Stomach smooth muscle (tissue), 2 donors: ENCODE measurements at regions not wholly inside any gene's neighbourhood (a gene's known extent, or its start where the extent isn't known, plus 50 kb on each side); places are given as distances from the start of the nearest gene placed in this dataset.

Source experiments
- H3K27ac ChIP-seq: one replicate; pipeline ENCODE4 v1.7.0; 2013; ENCODE audit warnings: mild to moderate bottlenecking, low read length, inconsistent platforms
- H3K27me3 ChIP-seq, 2 donors: one replicate each; pipeline ENCODE4 v1.7.0; 2013; ENCODE audit warnings: low read length in 2 of 2; ENCODE audit not compliant: insufficient read depth in 2 of 2, control insufficient read depth in 1 of 2
- H3K36me3 ChIP-seq, 2 donors: one replicate each; pipeline ENCODE4 v1.7.0; 2013; ENCODE audit warnings: low read length in 2 of 2; ENCODE audit not compliant: control insufficient read depth in 2 of 2, insufficient read depth in 2 of 2
- H3K4me1 ChIP-seq: one replicate; pipeline ENCODE4 v1.7.0; 2013; ENCODE audit warnings: low read length; ENCODE audit not compliant: control insufficient read depth, insufficient read depth
- H3K4me3 ChIP-seq, 2 donors: one replicate each; pipeline ENCODE4 v1.7.0; 2013; ENCODE audit warnings: low read length in 2 of 2
- H3K9ac ChIP-seq, 2 donors: one replicate each; pipeline ENCODE4 v1.7.0; 2013; ENCODE audit warnings: low read length in 2 of 2, mild to moderate bottlenecking in 1 of 2
- H3K9me3 ChIP-seq, 2 donors: one replicate each; pipeline ENCODE4 v1.7.0; 2013; ENCODE audit warnings: low read length in 2 of 2; ENCODE audit not compliant: control insufficient read depth in 2 of 2
- donor health status: healthy.
- donor health status: Pancreatic carcinoma.

GRCh38 chr15:39304931-39305728 lies 275.7 kb upstream of the THBS1 start:
- no peaks in the 10 kb centered on the region for H3K36me3 ChIP-seq

DNA sequence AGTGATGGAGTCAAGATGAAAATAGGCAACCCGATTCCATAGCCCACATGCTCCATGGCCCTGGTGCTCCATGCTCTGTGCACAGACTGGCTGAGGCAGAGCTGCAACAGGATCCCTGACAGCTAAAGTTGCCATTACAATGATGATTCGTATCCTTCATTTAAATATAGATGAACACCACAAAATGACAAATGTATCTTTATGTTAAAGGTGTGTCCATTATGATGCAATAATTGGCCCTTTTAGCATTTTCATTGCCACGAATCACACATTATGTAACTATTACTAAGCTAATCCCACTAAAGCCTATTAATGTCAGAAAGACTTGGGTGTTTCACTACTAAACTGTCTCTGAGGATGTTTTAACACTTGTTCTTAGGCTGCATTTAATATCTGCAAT lies 270.2 kb upstream of the THBS1 start:
- Histone ChIP-seq H3K9ac (no peak overlapping the region), H3K9me3 (no peaks in the 10 kb centered on the region), H3K27ac (no peak overlapping the region), H3K36me3 (no peaks in the 10 kb centered on the region), H3K27me3 (no peaks in the 10 kb centered on the region), H3K4me3 (no peak overlapping the region), H3K4me1 (no peaks in the 10 kb centered on the region)

More at GRCh38 chr15:39304931-39305728, 275.7 kb upstream of the THBS1 start:
- H3K9me3 ChIP-seq = no peaks in the 10 kb centered on the region
- H3K9ac ChIP-seq = no peak overlapping the region
- no peaks in the 10 kb centered on the region for H3K27me3 ChIP-seq
- H3K4me3 ChIP-seq = no peak overlapping the region
- H3K4me1 ChIP-seq = no peaks in the 10 kb centered on the region
- H3K27ac ChIP-seq = no peak overlapping the region

GRCh38 chr15:39312984-39313383 lies 267.9 kb upstream of the THBS1 start:
- no peaks in the 10 kb centered on the region for H3K9me3 ChIP-seq
- H3K9ac ChIP-seq = no peak overlapping the region
- H3K36me3 ChIP-seq = no peaks in the 10 kb centered on the region
- no peak overlapping the region for H3K27ac ChIP-seq
- H3K4me1 ChIP-seq = no peaks in the 10 kb centered on the region
- H3K27me3 ChIP-seq = no peaks in the 10 kb centered on the region
- no peak overlapping the region for H3K4me3 ChIP-seq

- Histone ChIP-seq H3K27me3 (no peaks in the 10 kb centered on the region), H3K36me3 (no peaks in the 10 kb centered on the region), H3K4me1 (no peaks in the 10 kb centered on the region), H3K9me3 (no peaks in the 10 kb centered on the region), H3K9ac (no peak overlapping the region), H3K27ac (no peak overlapping the region), H3K4me3 (no peak overlapping the region)
Measured at GRCh38 chr15:39313467-39313866, 267.4 kb upstream of the THBS1 start.

GRCh38 chr15:39313881-39314280 lies 267.0 kb upstream of the THBS1 start:
- no peaks in the 10 kb centered on the region for H3K9me3 ChIP-seq
- no peak overlapping the region for H3K9ac ChIP-seq
- no peaks in the 10 kb centered on the region for H3K36me3 ChIP-seq
- no peaks in the 10 kb centered on the region for H3K4me1 ChIP-seq
- H3K4me3 ChIP-seq = no peak overlapping the region
- no peaks in the 10 kb centered on the region for H3K27me3 ChIP-seq
- no peak overlapping the region for H3K27ac ChIP-seq

DNA sequence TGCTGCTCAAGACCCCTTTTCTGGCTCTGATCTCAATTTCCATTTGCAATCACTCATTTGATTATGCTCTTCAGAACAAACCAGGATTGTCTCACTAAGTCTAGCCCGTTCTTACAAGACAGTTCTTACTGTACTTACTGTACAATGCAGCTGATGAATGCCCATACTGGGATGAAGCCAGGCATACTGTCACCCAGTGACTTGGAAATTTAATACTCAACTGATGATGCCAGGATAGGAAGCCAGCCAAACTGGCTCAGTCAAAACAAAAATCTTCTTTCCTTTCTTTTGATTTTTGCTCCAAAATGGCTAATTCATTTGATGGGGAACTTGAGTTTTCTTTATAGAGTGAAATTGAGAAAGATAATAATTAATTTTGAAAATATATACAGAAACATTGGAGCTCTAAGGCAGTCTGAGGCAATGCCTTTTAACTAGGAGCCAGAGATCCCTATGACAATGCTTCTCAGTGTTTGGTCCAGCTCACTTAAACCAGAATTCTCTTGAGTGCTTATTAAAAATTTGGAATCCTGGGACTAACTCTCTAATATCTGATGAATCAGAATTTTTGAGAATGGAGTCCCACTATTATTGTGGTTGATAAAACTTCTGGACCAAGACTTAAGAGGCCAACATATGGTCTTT lies 265.6 kb upstream of the THBS1 start:
- Histone ChIP-seq H3K9me3 (peaks cover 0 to 3% of the 10 kb centered on the region in 2 donors), H3K27ac (no peak overlapping the region), H3K4me1 (no peaks in the 10 kb centered on the region), H3K4me3 (no peak overlapping the region), H3K27me3 (no peaks in the 10 kb centered on the region), H3K9ac (no peak overlapping the region), H3K36me3 (no peaks in the 10 kb centered on the region)

GRCh38 chr15:39317225-39317624 lies 263.7 kb upstream of the THBS1 start:
- Histone ChIP-seq H3K4me1 (no peaks in the 10 kb centered on the region), H3K36me3 (no peaks in the 10 kb centered on the region), H3K27ac (no peak overlapping the region), H3K9ac (no peak overlapping the region), H3K27me3 (no peaks in the 10 kb centered on the region), H3K9me3 (peaks cover 0 to 3% of the 10 kb centered on the region in 2 donors), H3K4me3 (no peak overlapping the region)

GRCh38 chr15:39318231-39318630 lies 262.6 kb upstream of the THBS1 start:
- peaks cover 0 to 3% of the 10 kb centered on the region in 2 donors for H3K9me3 ChIP-seq
- no peak overlapping the region for H3K27ac ChIP-seq
- H3K27me3 ChIP-seq = no peaks in the 10 kb centered on the region
- no peak overlapping the region for H3K4me3 ChIP-seq
- no peaks in the 10 kb centered on the region for H3K4me1 ChIP-seq
- no peak overlapping the region for H3K9ac ChIP-seq
- H3K36me3 ChIP-seq = no peaks in the 10 kb centered on the region

GRCh38 chr15:39320355-39320754 lies 260.5 kb upstream of the THBS1 start:
- no peak overlapping the region for H3K4me3 ChIP-seq
- H3K27ac ChIP-seq = no peak overlapping the region
- H3K36me3 ChIP-seq = no peaks in the 10 kb centered on the region
- H3K4me1 ChIP-seq = no peaks in the 10 kb centered on the region
- peaks cover 0 to 3% of the 10 kb centered on the region in 2 donors for H3K9me3 ChIP-seq
- no peak overlapping the region for H3K9ac ChIP-seq
- H3K27me3 ChIP-seq = no peaks in the 10 kb centered on the region

DNA sequence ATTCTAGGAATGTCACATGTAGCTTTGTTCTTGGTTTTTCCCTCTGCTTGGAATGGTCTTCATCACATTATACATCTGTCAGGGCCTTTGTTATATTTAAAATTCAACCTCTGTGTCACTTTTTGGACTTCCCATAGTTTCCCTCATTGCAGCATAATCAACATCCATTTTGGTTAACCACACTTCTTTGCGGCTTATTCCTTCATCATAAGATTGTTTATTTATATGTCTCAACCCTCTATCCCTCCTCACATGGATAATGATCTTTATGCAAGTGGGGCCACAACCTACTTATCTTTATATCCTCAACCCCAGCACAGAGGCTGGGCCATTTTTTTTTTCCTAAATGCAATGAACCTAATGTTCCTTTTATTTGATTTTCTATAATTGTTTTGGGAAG lies 260.0 kb upstream of the THBS1 start:
- Histone ChIP-seq H3K36me3 (no peaks in the 10 kb centered on the region), H3K4me3 (no peak overlapping the region), H3K9me3 (peaks cover 0 to 3% of the 10 kb centered on the region in 2 donors), H3K27me3 (no peaks in the 10 kb centered on the region), H3K4me1 (no peaks in the 10 kb centered on the region), H3K9ac (no peak overlapping the region), H3K27ac (no peak overlapping the region)

GRCh38 chr15:39321977-39322376 lies 258.9 kb upstream of the THBS1 start:
- peaks cover 0 to 3% of the 10 kb centered on the region in 2 donors for H3K9me3 ChIP-seq
- H3K4me3 ChIP-seq = no peak overlapping the region
- no peaks in the 10 kb centered on the region for H3K27me3 ChIP-seq
- no peaks in the 10 kb centered on the region for H3K4me1 ChIP-seq
- H3K36me3 ChIP-seq = no peaks in the 10 kb centered on the region
- no peak overlapping the region for H3K27ac ChIP-seq
- no peak overlapping the region for H3K9ac ChIP-seq
